ENCODE measurements at regions not wholly inside any gene's neighbourhood (a gene's known extent, or its start where the extent isn't known, plus 50 kb on each side); places are given as distances from the start of the nearest gene placed in this dataset.

- TF ChIP-seq POLR2A (IDR thresholded peaks at IDR 0.05) (no peak), CTCF (IDR thresholded peaks at IDR 0.05) (no peak)
- H3K36me3 ChIP-seq: no peaks in the 10 kb centered on the region
- H3K4me1 ChIP-seq: peaks cover 6 to 8% of the 10 kb centered on the region in 2 donors
- intact Hi-C loops (cut with DNase I): no loop called here
- no peak overlapping the region for H3K4me3 ChIP-seq (replicated peaks in 1 of 3)
- H3K27ac ChIP-seq: no peak overlapping the region
- H3K27me3 ChIP-seq: no peaks in the 10 kb centered on the region
- DNase-seq: peak in 1 of 2 donors; percentile 15
- 1% methylated on average over 25 to 52 of the region's 65 CpGs for WGBS, 2 donors
- H3K9me3 ChIP-seq: no peaks in the 10 kb centered on the region
These were observed 370.3 kb upstream of the SMIM31 start for GRCh38 chr4:164383358-164384220.

GRCh38 chr4:164384416-164384815 is 369.5 kb upstream of the SMIM31 start:
- TF ChIP-seq POLR2A (IDR thresholded peaks at IDR 0.05) (no peak), CTCF (IDR thresholded peaks at IDR 0.05) (no peak)
- Histone ChIP-seq H3K4me3 (replicated peaks in 1 of 3) (no peak overlapping the region), H3K9me3 (no peaks in the 10 kb centered on the region), H3K36me3 (no peaks in the 10 kb centered on the region), H3K4me1 (peaks cover 6 to 8% of the 10 kb centered on the region in 2 donors), H3K27ac (no peak overlapping the region), H3K27me3 (no peaks in the 10 kb centered on the region)
- intact Hi-C loops (cut with DNase I): no loop called here
- WGBS, 2 donors: 73 to 77% methylated on average over 8 of the region's 8 CpGs
- no peak for DNase-seq

GRCh38 chr4:164396439-164396838 is 357.5 kb upstream of the SMIM31 start:
- Histone ChIP-seq H3K9me3 (no peaks in the 10 kb centered on the region), H3K4me1 (no peaks in the 10 kb centered on the region), H3K36me3 (no peaks in the 10 kb centered on the region), H3K27ac (no peak overlapping the region), H3K27me3 (no peaks in the 10 kb centered on the region), H3K4me3 (replicated peaks in 1 of 3) (no peak overlapping the region)
- WGBS, 2 donors: 48 to 50% methylated on average over 4 of the region's 4 CpGs
- TF ChIP-seq CTCF (IDR thresholded peaks at IDR 0.05) (no peak), POLR2A (IDR thresholded peaks at IDR 0.05) (no peak)
- no peak for DNase-seq
- intact Hi-C loops (cut with DNase I): no loop called here

GRCh38 chr4:164402554-164402953 is 351.4 kb upstream of the SMIM31 start:
- H3K4me1 ChIP-seq: no peaks in the 10 kb centered on the region
- TF ChIP-seq POLR2A (IDR thresholded peaks at IDR 0.05) (no peak), CTCF (IDR thresholded peaks at IDR 0.05) (no peak)
- WGBS, 2 donors: 15 to 31% methylated on average over 1 of the region's 1 CpG
- no peak for DNase-seq
- intact Hi-C loops (cut with DNase I): no loop called here
- no peaks in the 10 kb centered on the region for H3K9me3 ChIP-seq
- H3K4me3 ChIP-seq (replicated peaks in 1 of 3): no peak overlapping the region
- H3K27me3 ChIP-seq: no peaks in the 10 kb centered on the region
- no peak overlapping the region for H3K27ac ChIP-seq
- H3K36me3 ChIP-seq: no peaks in the 10 kb centered on the region

GRCh38 chr4:164405774-164406173 is 348.2 kb upstream of the SMIM31 start:
- Histone ChIP-seq H3K9me3 (no peaks in the 10 kb centered on the region), H3K27ac (no peak overlapping the region), H3K36me3 (no peaks in the 10 kb centered on the region), H3K4me1 (no peaks in the 10 kb centered on the region), H3K4me3 (replicated peaks in 1 of 3) (no peak overlapping the region), H3K27me3 (no peaks in the 10 kb centered on the region)
- TF ChIP-seq POLR2A (IDR thresholded peaks at IDR 0.05) (no peak), CTCF (IDR thresholded peaks at IDR 0.05) (no peak)
- no peak for DNase-seq
- intact Hi-C loops (cut with DNase I): no loop called here
